Peyer's patch (tissue), 4 donors: ENCODE measurements at regions not wholly inside any gene's neighbourhood (a gene's known extent, or its start where the extent isn't known, plus 50 kb on each side); places are given as distances from the start of the nearest gene placed in this dataset.

Experiments used
- POLR2A ChIP-seq, 2 donors: fragments of 450-650 bp; IDR thresholded peaks; one replicate each; pipeline ENCODE4 v1.5.1; 2017; ENCODE audit warnings: antibody characterized with exemption in 2 of 2, mild to moderate bottlenecking in 2 of 2, moderate library complexity in 2 of 2
- TF ChIP-seq, protein P1 (sequence below), 6 experiments: fragments of 450-650 bp in 4 of 6; fragments of 200-600 bp in 2 of 6; sonication (generic) in 1 of 6; IDR thresholded peaks; one replicate each; pipeline ENCODE4 v1.5.1; 2017 to 2019; ENCODE audit warnings: antibody characterized with exemption in 6 of 6, mild to moderate bottlenecking in 3 of 6, moderate library complexity in 1 of 6

DNA sequence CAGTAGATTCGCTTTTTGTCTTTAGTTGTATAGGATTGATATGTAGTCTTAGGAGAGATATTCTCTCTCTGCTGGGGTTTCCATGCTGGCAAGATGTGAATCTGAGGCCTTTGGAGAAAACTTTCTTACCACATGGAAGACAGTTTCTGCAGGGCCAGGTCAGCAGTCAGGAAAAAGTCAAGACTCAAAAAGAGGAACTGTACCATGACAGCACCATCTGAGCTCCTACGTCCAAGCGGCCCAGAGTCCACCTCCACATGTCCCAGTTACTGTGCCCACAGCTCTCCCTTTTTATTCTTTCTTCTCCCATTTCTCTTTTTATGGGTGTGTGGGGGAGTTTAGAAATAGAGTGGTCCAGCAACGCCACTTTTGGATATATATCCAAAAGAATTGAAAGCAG is 172.0 kb downstream of the MTHFS start:
- TF ChIP-seq POLR2A (IDR thresholded peaks at IDR 0.05), result no peak
- TF ChIP-seq, protein P1, sequence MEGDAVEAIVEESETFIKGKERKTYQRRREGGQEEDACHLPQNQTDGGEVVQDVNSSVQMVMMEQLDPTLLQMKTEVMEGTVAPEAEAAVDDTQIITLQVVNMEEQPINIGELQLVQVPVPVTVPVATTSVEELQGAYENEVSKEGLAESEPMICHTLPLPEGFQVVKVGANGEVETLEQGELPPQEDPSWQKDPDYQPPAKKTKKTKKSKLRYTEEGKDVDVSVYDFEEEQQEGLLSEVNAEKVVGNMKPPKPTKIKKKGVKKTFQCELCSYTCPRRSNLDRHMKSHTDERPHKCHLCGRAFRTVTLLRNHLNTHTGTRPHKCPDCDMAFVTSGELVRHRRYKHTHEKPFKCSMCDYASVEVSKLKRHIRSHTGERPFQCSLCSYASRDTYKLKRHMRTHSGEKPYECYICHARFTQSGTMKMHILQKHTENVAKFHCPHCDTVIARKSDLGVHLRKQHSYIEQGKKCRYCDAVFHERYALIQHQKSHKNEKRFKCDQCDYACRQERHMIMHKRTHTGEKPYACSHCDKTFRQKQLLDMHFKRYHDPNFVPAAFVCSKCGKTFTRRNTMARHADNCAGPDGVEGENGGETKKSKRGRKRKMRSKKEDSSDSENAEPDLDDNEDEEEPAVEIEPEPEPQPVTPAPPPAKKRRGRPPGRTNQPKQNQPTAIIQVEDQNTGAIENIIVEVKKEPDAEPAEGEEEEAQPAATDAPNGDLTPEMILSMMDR (IDR thresholded peaks at IDR 0.05), result no peak
